GM12878 (cell line): ENCODE measurements at regions not wholly inside any gene's neighbourhood (a gene's known extent, or its start where the extent isn't known, plus 50 kb on each side); places are given as distances from the start of the nearest gene placed in this dataset.

Experiments used
- ATAC-seq: fragments of 200-7000 bp; cut with Tn5 transposase; 3 replicates; pipeline ENCODE4 v1.9.1; 2020; ENCODE audit warnings: mild to moderate bottlenecking, moderate library complexity
- BruUV-seq: library from RNA; stranded (reverse); fragments of 400-500 nt; replicated peaks from 2 replicates; lab custom pipeline; 2021; lab: Mats Ljungman, UMichigan
- CTCF ChIA-PET: fragments of 300-600 bp; sonication (Branson Sonifier 250); formaldehyde crosslinking; extraction: SDS; loops from one replicate; lab custom pipeline; 2021; ENCODE audit warnings: inconsistent platforms; lab: Yijun Ruan, JAX
- POLR2A ChIA-PET: fragments of 350-600 bp; formaldehyde crosslinking; extraction: SDS; loops from one replicate; lab custom pipeline; 2021; ENCODE audit warnings: inconsistent platforms; lab: Charles Lee
- RAD21 ChIA-PET: fragments of 300-600 bp; sonication (Branson Sonifier 250); formaldehyde crosslinking; loops from one replicate; lab custom pipeline; 2023; ENCODE audit warnings: antibody characterized with exemption; ENCODE audit not compliant: unreplicated experiment; lab: Charles Lee
- SMC1A ChIA-PET: fragments of 300-600 bp; sonication (Branson Sonifier 250); formaldehyde crosslinking; loops from one replicate; lab custom pipeline; 2023; ENCODE audit not compliant: unreplicated experiment, uncharacterized antibody; lab: Charles Lee
- DNase-seq: peaks from one replicate; pipeline ENCODE4 v3.0.0-alpha.2; 2011; ENCODE audit warnings: low read depth, low spot score
- FAIRE-seq: peaks from 3 replicates; lab custom pipeline; 2011; peaks lifted over from hg19 to GRCh38; lab: Jason Lieb, UNC
- H2AFZ ChIP-seq: 2 replicates; pipeline ENCODE4 v1.6.0; 2011; ENCODE audit warnings: low read depth, low read length, control low read depth; ENCODE audit not compliant: control insufficient read depth
- H3K27ac ChIP-seq: 2 replicates; pipeline ENCODE4 v1.5.1; 2011; ENCODE audit warnings: control low read depth; ENCODE audit not compliant: control insufficient read depth, insufficient read depth
- H3K27me3 ChIP-seq, 2 experiments: replicated peaks in 1 of 2; 2 replicates each; pipeline versions ENCODE4 v1.6.0 to v1.6.1; 2011; ENCODE audit warnings: low read length in 1 of 2; ENCODE audit not compliant: control insufficient read depth in 2 of 2, insufficient read depth in 2 of 2
- H3K36me3 ChIP-seq, 2 experiments: 2 replicates each; pipeline ENCODE4 v1.5.1; 2011; ENCODE audit warnings: low read length in 1 of 2; ENCODE audit not compliant: control insufficient read depth in 2 of 2, insufficient read depth in 2 of 2
- H3K4me1 ChIP-seq: 2 replicates; pipeline ENCODE4 v1.6.1; 2011; ENCODE audit warnings: mild to moderate bottlenecking, low read length, moderate library complexity, mixed read lengths; ENCODE audit not compliant: control insufficient read depth, insufficient read depth
- H3K4me2 ChIP-seq: 2 replicates; pipeline ENCODE4 v1.6.0; 2011; ENCODE audit warnings: control low read depth; ENCODE audit not compliant: control insufficient read depth, insufficient read depth
- H3K4me3 ChIP-seq: fragments of 200-600 bp; sonication (generic); 2 replicates; pipeline ENCODE4 v1.5.1; 2016
- H3K79me2 ChIP-seq: 2 replicates; pipeline ENCODE4 v1.6.0; 2011; ENCODE audit warnings: low read length; ENCODE audit not compliant: control insufficient read depth, insufficient read depth
- H3K9ac ChIP-seq: 2 replicates; pipeline ENCODE4 v1.8.0; 2011; ENCODE audit warnings: low read length, control low read depth, mixed read lengths; ENCODE audit not compliant: control insufficient read depth, insufficient read depth
- H3K9me3 ChIP-seq: replicated peaks from 3 replicates; pipeline ENCODE4 v1.5.1; 2011; ENCODE audit warnings: mild to moderate bottlenecking, low read length; ENCODE audit not compliant: control insufficient read depth, insufficient read depth
- H4K20me1 ChIP-seq: 2 replicates; pipeline ENCODE4 v1.6.0; 2011; ENCODE audit not compliant: control insufficient read depth, insufficient read depth
- BCL11A ChIP-seq: IDR thresholded peaks from 2 replicates; pipeline ENCODE4 v1.6.1; 2011; ENCODE audit warnings: low read depth, low read length
- GATAD2B ChIP-seq: fragments of 450-650 bp; conservative IDR thresholded peaks from 2 replicates; pipeline ENCODE4 v1.6.1; 2017; ENCODE audit warnings: low read depth, mild to moderate bottlenecking, moderate library complexity
- HDAC6 ChIP-seq: fragments of 200-600 bp; sonication (generic); IDR thresholded peaks from one replicate; pipeline ENCODE4 v1.8.0; 2017; ENCODE audit warnings: antibody characterized with exemption; ENCODE audit not compliant: unreplicated experiment
- IRF4 ChIP-seq: IDR thresholded peaks from 2 replicates; pipeline ENCODE4 v1.6.1; 2011; ENCODE audit warnings: low read depth, low read length
- KDM1A ChIP-seq: fragments of 200-600 bp; sonication (generic); IDR thresholded peaks from 2 replicates; pipeline ENCODE4 v1.6.1; 2016; ENCODE audit warnings: borderline replicate concordance
- LARP7 ChIP-seq: fragments of 450-650 bp; IDR thresholded peaks from 2 replicates; pipeline ENCODE4 v1.6.1; 2017; ENCODE audit warnings: mild to moderate bottlenecking
- MTA2 ChIP-seq: fragments of 450-650 bp; IDR thresholded peaks from 2 replicates; pipeline ENCODE4 v1.6.1; 2016; ENCODE audit warnings: low read depth, mild to moderate bottlenecking, moderate library complexity
- NFXL1 ChIP-seq: fragments of 450-650 bp; IDR thresholded peaks from 2 replicates; pipeline ENCODE4 v1.6.1; 2017; ENCODE audit warnings: antibody characterized with exemption, mild to moderate bottlenecking, borderline replicate concordance
- PAX5 ChIP-seq: IDR thresholded peaks from 2 replicates; pipeline ENCODE4 v1.6.1; 2011; ENCODE audit warnings: low read depth, low read length, borderline replicate concordance
- PML ChIP-seq: IDR thresholded peaks from 2 replicates; pipeline ENCODE4 v1.6.1; 2012; ENCODE audit warnings: low read length, inconsistent platforms
- RCOR1 ChIP-seq: conservative IDR thresholded peaks from 2 replicates; pipeline ENCODE4 v1.6.1; 2012; ENCODE audit warnings: low read depth, low read length, improper control_type of control experiment
- RUNX3 ChIP-seq: IDR thresholded peaks from 2 replicates; pipeline ENCODE4 v1.6.1; 2012; ENCODE audit warnings: low read length, inconsistent platforms
- SIN3A ChIP-seq: IDR thresholded peaks from 2 replicates; pipeline ENCODE4 v1.6.1; 2012; ENCODE audit warnings: low read depth, low read length, improper control_type of control experiment
- SPI1 ChIP-seq: IDR thresholded peaks from 2 replicates; pipeline ENCODE4 v1.6.1; 2011; ENCODE audit warnings: low read depth, mild to moderate bottlenecking, low read length, moderate library complexity, borderline replicate concordance; ENCODE audit not compliant: insufficient read depth
- STAT3 ChIP-seq: IDR thresholded peaks from 2 replicates; pipeline ENCODE4 v1.6.1; 2011; ENCODE audit warnings: low read depth, low read length, improper control_type of control experiment
- SUZ12 ChIP-seq: fragments of 200-600 bp; sonication (generic); IDR thresholded peaks from one replicate; pipeline ENCODE4 v1.6.1; 2018; ENCODE audit warnings: antibody characterized with exemption, mild to moderate bottlenecking; ENCODE audit not compliant: unreplicated experiment
- TCF3 ChIP-seq: IDR thresholded peaks from 2 replicates; pipeline ENCODE4 v1.6.1; 2012; ENCODE audit warnings: low read depth, mild to moderate bottlenecking, low read length, borderline replicate concordance; ENCODE audit not compliant: insufficient read depth
- WGBS: methylation state at CpG from one replicate; pipeline ENCODE4 v1.1.6; 2016; ENCODE audit warnings: low lambda C conversion rate; ENCODE audit not compliant: insufficient replicate concordance, insufficient coverage; ENCODE audit errors: missing lambda C conversion rate; 5-methylcytosine and 5-hydroxymethylcytosine counted together
- in situ Hi-C: fragments of 300-500 bp; cut with MboI; formaldehyde crosslinking; loops from 9 replicates; pipeline ENCODE4 v1.14.3; 2018; ENCODE audit warnings: mixed read lengths
- intact Hi-C: fragments of 100-400 bp; cut with micrococcal nuclease; formaldehyde crosslinking; loops from one replicate; pipeline ENCODE4 v1.14.2; 2022; ENCODE audit not compliant: unreplicated experiment
- TF ChIP-seq, protein P1 (sequence below): fragments of 450-650 bp; IDR thresholded peaks from 2 replicates; pipeline ENCODE4 v1.6.1; 2017; ENCODE audit warnings: mild to moderate bottlenecking, moderate library complexity
- TF ChIP-seq, protein P2 (sequence below): IDR thresholded peaks from 2 replicates; pipeline ENCODE4 v1.6.1; 2012; ENCODE audit warnings: low read depth, low read length, improper control_type of control experiment

DNA sequence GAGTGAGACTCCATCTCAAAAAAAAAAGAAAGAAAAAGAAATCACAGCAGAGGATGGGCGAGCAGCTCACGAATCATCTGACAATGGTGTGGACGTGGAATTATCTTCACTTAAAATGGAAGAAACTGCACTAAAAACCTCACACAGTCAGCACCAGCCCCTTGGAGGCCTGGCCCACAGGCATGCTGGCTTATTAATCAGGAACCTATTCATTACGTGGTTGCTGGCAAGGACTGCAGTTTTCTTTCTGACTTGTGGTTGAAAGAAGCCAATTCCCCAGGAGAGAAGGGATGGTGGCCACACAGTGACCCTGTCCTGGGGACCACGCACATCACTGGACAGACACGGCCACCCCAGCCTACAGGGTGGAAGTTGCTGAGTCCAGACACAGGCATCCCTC lies 401.1 kb downstream of the CTTN start:
- no peaks in the 10 kb centered on the region for H3K36me3 ChIP-seq
- H3K27me3 ChIP-seq = no peaks in the 10 kb centered on the region
- FAIRE-seq = no peak
- H3K4me2 ChIP-seq = no peak overlapping the region
- DNase-seq = no peak
- no TSS peak for BruUV-seq
- no peak overlapping the region for H3K4me3 ChIP-seq
- H2AFZ ChIP-seq = no peak overlapping the region
- no peaks in the 10 kb centered on the region for H4K20me1 ChIP-seq
- no peak overlapping the region for H3K9ac ChIP-seq
- TF ChIP-seq TCF3 (no peak), PML (no peak), NFXL1 (no peak), SUZ12 (no peak), BCL11A (no peak), STAT3 (no peak), HDAC6 (no peak), GATAD2B (no peak), MTA2 (no peak), RUNX3 (no peak), KDM1A (no peak), LARP7 (no peak), PAX5 (no peak), IRF4 (no peak), RCOR1 (no peak), SPI1 (no peak), SIN3A (no peak)
- TF ChIP-seq, protein P1, sequence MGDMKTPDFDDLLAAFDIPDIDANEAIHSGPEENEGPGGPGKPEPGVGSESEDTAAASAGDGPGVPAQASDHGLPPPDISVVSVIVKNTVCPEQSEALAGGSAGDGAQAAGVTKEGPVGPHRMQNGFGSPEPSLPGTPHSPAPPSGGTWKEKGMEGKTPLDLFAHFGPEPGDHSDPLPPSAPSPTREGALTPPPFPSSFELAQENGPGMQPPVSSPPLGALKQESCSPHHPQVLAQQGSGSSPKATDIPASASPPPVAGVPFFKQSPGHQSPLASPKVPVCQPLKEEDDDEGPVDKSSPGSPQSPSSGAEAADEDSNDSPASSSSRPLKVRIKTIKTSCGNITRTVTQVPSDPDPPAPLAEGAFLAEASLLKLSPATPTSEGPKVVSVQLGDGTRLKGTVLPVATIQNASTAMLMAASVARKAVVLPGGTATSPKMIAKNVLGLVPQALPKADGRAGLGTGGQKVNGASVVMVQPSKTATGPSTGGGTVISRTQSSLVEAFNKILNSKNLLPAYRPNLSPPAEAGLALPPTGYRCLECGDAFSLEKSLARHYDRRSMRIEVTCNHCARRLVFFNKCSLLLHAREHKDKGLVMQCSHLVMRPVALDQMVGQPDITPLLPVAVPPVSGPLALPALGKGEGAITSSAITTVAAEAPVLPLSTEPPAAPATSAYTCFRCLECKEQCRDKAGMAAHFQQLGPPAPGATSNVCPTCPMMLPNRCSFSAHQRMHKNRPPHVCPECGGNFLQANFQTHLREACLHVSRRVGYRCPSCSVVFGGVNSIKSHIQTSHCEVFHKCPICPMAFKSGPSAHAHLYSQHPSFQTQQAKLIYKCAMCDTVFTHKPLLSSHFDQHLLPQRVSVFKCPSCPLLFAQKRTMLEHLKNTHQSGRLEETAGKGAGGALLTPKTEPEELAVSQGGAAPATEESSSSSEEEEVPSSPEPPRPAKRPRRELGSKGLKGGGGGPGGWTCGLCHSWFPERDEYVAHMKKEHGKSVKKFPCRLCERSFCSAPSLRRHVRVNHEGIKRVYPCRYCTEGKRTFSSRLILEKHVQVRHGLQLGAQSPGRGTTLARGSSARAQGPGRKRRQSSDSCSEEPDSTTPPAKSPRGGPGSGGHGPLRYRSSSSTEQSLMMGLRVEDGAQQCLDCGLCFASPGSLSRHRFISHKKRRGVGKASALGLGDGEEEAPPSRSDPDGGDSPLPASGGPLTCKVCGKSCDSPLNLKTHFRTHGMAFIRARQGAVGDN = no peak
- TF ChIP-seq, protein P2, sequence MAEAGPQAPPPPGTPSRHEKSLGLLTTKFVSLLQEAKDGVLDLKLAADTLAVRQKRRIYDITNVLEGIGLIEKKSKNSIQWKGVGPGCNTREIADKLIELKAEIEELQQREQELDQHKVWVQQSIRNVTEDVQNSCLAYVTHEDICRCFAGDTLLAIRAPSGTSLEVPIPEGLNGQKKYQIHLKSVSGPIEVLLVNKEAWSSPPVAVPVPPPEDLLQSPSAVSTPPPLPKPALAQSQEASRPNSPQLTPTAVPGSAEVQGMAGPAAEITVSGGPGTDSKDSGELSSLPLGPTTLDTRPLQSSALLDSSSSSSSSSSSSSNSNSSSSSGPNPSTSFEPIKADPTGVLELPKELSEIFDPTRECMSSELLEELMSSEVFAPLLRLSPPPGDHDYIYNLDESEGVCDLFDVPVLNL = no peak
- no peaks in the 10 kb centered on the region for H3K79me2 ChIP-seq
- H3K9me3 ChIP-seq = no peaks in the 10 kb centered on the region; the same call in 2 of the 3 replicates
- SMC1A ChIA-PET = no interaction called here
- in situ Hi-C loops = no loop called here
- H3K4me1 ChIP-seq = no peaks in the 10 kb centered on the region
- POLR2A ChIA-PET = no interaction called here
- WGBS = 27% methylated on average over 6 of the region's 6 CpGs
- ATAC-seq = no peak
- H3K27ac ChIP-seq = no peak overlapping the region
- CTCF ChIA-PET = no interaction called here
- intact Hi-C loops = no loop called here
- RAD21 ChIA-PET = no interaction called here
